GM04503 (cell line): ENCODE measurements at regions not wholly inside any gene's neighbourhood (a gene's known extent, or its start where the extent isn't known, plus 50 kb on each side); places are given as distances from the start of the nearest gene placed in this dataset.
A peak's percentile ranks its signal among the peaks of the same experiment; 100 is the strongest.

Experiments used
- DNase-seq: peaks from one replicate; pipeline ENCODE4 v3.0.0-alpha.2; 2012; ENCODE audit warnings: low read depth

GRCh38 chr4:83723609-83724008 is 187.7 kb downstream of the GPAT3 start:
- DNase-seq = no peak

- DNase-seq = no peak
Observed at GRCh38 chr4:83722730-83723269, 186.9 kb downstream of the GPAT3 start.

- DNase-seq = no peak
Observed at GRCh38 chr4:83716874-83717273, 181.0 kb downstream of the GPAT3 start.

GRCh38 chr4:83712890-83713289 is 177.0 kb downstream of the GPAT3 start:
- no peak for DNase-seq

- no peak for DNase-seq
Observed at GRCh38 chr4:83709627-83710026, 173.7 kb downstream of the GPAT3 start.

- DNase-seq = no peak
Observed at GRCh38 chr4:83708500-83709175, 172.7 kb downstream of the GPAT3 start.

GRCh38 chr4:83704786-83705185 is 168.9 kb downstream of the GPAT3 start:
- DNase-seq = no peak

- DNase-seq = no peak
Observed at GRCh38 chr4:83703752-83704151, 167.8 kb downstream of the GPAT3 start.

- no peak for DNase-seq
Observed at GRCh38 chr4:83701041-83701440, 165.1 kb downstream of the GPAT3 start.

GRCh38 chr4:83699358-83699757 is 163.4 kb downstream of the GPAT3 start:
- DNase-seq = no peak

GRCh38 chr4:83692028-83692427 is 156.1 kb downstream of the GPAT3 start:
- no peak for DNase-seq

- peak; percentile 39 for DNase-seq
Observed at GRCh38 chr4:83686166-83686565, 150.3 kb downstream of the GPAT3 start.

- no peak for DNase-seq
Observed at GRCh38 chr4:83679692-83680091, 143.8 kb downstream of the GPAT3 start.

- DNase-seq = no peak
Observed at GRCh38 chr4:83679254-83679653, 143.3 kb downstream of the GPAT3 start.

- DNase-seq = peak; percentile 39
Observed at GRCh38 chr4:83677656-83678055, 141.7 kb downstream of the GPAT3 start.

GRCh38 chr4:83664741-83665140 is 128.8 kb downstream of the GPAT3 start:
- no peak for DNase-seq

- DNase-seq = no peak
Observed at GRCh38 chr4:83664071-83664470, 128.2 kb downstream of the GPAT3 start.

GRCh38 chr4:83662204-83662603 is 126.3 kb downstream of the GPAT3 start:
- DNase-seq = no peak

- no peak for DNase-seq
Observed at GRCh38 chr4:83661359-83661758, 125.5 kb downstream of the GPAT3 start.

GRCh38 chr4:83660578-83660977 is 124.7 kb downstream of the GPAT3 start:
- DNase-seq = no peak

GRCh38 chr4:83658806-83659205 is 122.9 kb downstream of the GPAT3 start:
- no peak for DNase-seq

GRCh38 chr4:83657336-83657735 is 121.4 kb downstream of the GPAT3 start:
- DNase-seq = no peak
